Activated CD8-positive, alpha-beta T cell treated with anti-CD3 and anti-CD28 coated beads for 36 hours (primary cell): ENCODE measurements at regions not wholly inside any gene's neighbourhood (a gene's known extent, or its start where the extent isn't known, plus 50 kb on each side); places are given as distances from the start of the nearest gene placed in this dataset.

ENCODE experiments used
- ATAC-seq: fragments of 200-7000 bp; cut with Tn5 transposase; one replicate; pipeline ENCODE4 v1.10.0; 2021; ENCODE audit warnings: mild to moderate bottlenecking, moderate library complexity
- CTCF ChIA-PET: fragments of 350-600 bp; sonication (Branson Sonifier 250); formaldehyde crosslinking; loops from one replicate; lab custom pipeline; 2021; ENCODE audit warnings: antibody characterized with exemption; lab: Charles Lee
- POLR2A ChIA-PET: fragments of 350-600 bp; sonication (Branson Sonifier 250); formaldehyde crosslinking; loops from one replicate; lab custom pipeline; 2021; ENCODE audit warnings: antibody characterized with exemption; lab: Charles Lee
- DNase-seq: peaks from one replicate; pipeline ENCODE4 v3.0.0-alpha.2; 2020
- H3K27ac Mint-ChIP-seq: one replicate; pipeline ENCODE4 v1.8.0; 2021; ENCODE audit warnings: mild to moderate bottlenecking, mixed read lengths
- H3K27me3 Mint-ChIP-seq: one replicate; pipeline ENCODE4 v1.8.0; 2021; ENCODE audit warnings: mixed read lengths
- H3K36me3 Mint-ChIP-seq: one replicate; pipeline ENCODE4 v1.8.0; 2021; ENCODE audit warnings: low read depth, mixed read lengths
- H3K4me1 Mint-ChIP-seq: one replicate; pipeline ENCODE4 v1.8.0; 2021; ENCODE audit warnings: low read depth, mixed read lengths
- H3K4me3 Mint-ChIP-seq: one replicate; pipeline ENCODE4 v1.8.0; 2021; ENCODE audit warnings: mild to moderate bottlenecking, moderate library complexity, mixed read lengths
- H3K9me3 Mint-ChIP-seq: one replicate; pipeline ENCODE4 v1.8.0; 2021; ENCODE audit warnings: mixed read lengths
- CTCF ChIP-seq: fragments of 200-600 bp; IDR thresholded peaks from one replicate; pipeline ENCODE4 v1.8.0; 2022; ENCODE audit warnings: antibody characterized with exemption, mild to moderate bottlenecking
- intact Hi-C: fragments of 100-400 bp; cut with micrococcal nuclease; formaldehyde crosslinking; loops from one replicate; pipeline ENCODE4 v1.10.0; 2022

- Mint-ChIP-seq H3K9me3 (peaks cover 4% of the 10 kb centered on the region), H3K36me3 (no peaks in the 10 kb centered on the region), H3K4me1 (peaks cover 37% of the 10 kb centered on the region), H3K27ac (peak overlapping the region; percentile 12), H3K4me3 (no peak overlapping the region), H3K27me3 (peaks cover 1% of the 10 kb centered on the region)
- no peak for ATAC-seq
- POLR2A ChIA-PET, result no interaction called here
- no peak for TF ChIP-seq CTCF
- no peak for DNase-seq
- intact Hi-C loops, result no loop called here
- CTCF ChIA-PET, result interaction anchor here (0.6 kb wide), 1 partner anchor 402 kb away, joined by 3 read pairs; no protein-coding TSS in a partner anchor
Observed at GRCh38 chr5:142506046-142506445, 179.8 kb downstream of the FGF1 start.

DNA sequence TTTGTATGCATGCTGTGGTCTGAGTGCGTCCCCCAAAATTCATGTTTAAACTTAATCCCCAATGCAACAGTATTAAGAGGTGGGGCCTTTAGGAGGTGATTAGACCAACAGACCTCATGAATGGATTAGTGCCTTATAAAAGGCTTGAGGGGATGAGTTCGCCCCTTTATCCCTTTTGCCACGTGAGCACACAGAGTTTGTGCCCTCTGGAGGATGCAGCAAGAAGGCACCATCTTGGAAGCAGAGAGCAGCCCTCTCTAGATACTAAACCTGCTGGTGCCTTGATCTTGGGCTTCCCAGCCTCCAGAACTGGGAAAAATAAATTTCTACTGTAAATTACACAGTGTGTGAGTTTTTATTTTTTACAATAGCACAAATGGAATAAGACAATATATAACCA is 177.1 kb upstream of the SPRY4 start:
- Mint-ChIP-seq H3K36me3 (no peaks in the 10 kb centered on the region), H3K4me3 (no peak overlapping the region), H3K27me3 (no peaks in the 10 kb centered on the region), H3K9me3 (peaks cover 4% of the 10 kb centered on the region), H3K27ac (no peak overlapping the region), H3K4me1 (peaks cover 20% of the 10 kb centered on the region)
- CTCF ChIA-PET, result no interaction called here
- POLR2A ChIA-PET, result no interaction called here
- no peak for ATAC-seq
- intact Hi-C loops, result no loop called here
- no peak for DNase-seq
- no peak for TF ChIP-seq CTCF

- Mint-ChIP-seq H3K9me3 (peaks cover 4% of the 10 kb centered on the region), H3K4me1 (peaks cover 8% of the 10 kb centered on the region), H3K4me3 (no peak overlapping the region), H3K27me3 (no peaks in the 10 kb centered on the region), H3K27ac (no peak overlapping the region), H3K36me3 (no peaks in the 10 kb centered on the region)
- ATAC-seq (no peak), DNase-seq (no peak)
- POLR2A ChIA-PET, result no interaction called here
- CTCF ChIA-PET, result no interaction called here
- intact Hi-C loops, result no loop called here
- no peak for TF ChIP-seq CTCF
Observed at GRCh38 chr5:142500227-142500905, 175.5 kb upstream of the SPRY4 start.

DNA sequence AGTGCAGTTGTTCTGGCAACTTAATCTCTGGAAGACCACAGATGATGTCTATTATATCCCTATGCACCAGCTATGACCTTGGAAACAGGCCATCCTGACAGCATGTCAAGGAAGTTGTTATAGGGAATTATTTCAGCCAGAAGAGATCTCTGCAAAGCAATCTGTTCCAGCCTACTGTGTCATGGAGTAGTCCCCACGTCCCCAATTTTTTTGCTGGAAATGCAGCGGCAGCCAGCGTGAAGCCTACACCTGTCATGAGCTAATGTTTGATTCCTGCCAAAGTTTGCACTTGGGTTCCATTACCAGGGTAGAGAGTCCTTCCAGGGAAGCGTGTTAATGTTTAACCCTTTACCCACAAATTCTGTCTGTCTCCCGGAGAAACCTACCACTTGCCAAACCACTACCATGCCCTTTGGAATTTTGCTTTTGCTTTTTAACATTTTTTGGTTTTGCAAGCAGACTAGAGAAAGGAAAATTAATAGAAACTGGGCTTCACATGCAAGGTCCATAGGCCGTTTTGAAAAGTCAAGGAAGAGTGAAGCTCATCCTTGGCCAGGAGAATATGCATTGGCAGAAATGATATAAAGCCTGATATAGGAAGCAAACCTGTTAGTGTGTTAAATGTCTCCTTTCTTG is 174.9 kb upstream of the SPRY4 start:
- DNase-seq (no peak), ATAC-seq (no peak)
- Mint-ChIP-seq H3K27me3 (no peaks in the 10 kb centered on the region), H3K36me3 (no peaks in the 10 kb centered on the region), H3K27ac (no peak overlapping the region), H3K4me3 (no peak overlapping the region), H3K4me1 (peaks cover 8% of the 10 kb centered on the region), H3K9me3 (peaks cover 4% of the 10 kb centered on the region)
- CTCF ChIA-PET, result no interaction called here
- intact Hi-C loops, result no loop called here
- POLR2A ChIA-PET, result no interaction called here
- TF ChIP-seq CTCF, result no peak

DNA sequence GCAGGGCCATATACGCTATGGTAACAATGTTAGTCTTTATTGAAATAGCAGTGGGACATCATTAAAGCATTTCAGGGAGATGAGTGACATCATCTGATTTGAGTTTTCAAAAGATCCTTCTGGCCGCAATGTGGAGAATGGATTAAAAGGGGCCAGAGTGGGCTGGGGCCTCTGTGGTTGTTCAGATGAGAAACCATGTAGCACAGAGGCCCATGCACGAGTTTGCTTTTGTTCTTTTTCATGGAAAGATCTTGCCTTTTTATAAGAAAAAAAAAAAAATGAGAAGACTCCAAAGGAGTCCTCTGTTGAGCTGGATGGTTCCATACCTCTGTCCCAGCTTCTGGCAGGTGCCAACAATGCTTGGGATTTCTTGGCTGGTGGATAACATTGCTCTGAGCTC is 173.5 kb upstream of the SPRY4 start:
- no peak for DNase-seq
- intact Hi-C loops, result no loop called here
- H3K36me3 Mint-ChIP-seq, result no peaks in the 10 kb centered on the region
- no peak for ATAC-seq
- H3K27me3 Mint-ChIP-seq, result no peaks in the 10 kb centered on the region
- H3K4me1 Mint-ChIP-seq, result no peaks in the 10 kb centered on the region
- no peak for TF ChIP-seq CTCF
- ChIA-PET CTCF (no interaction called here), POLR2A (no interaction called here)
- H3K9me3 Mint-ChIP-seq, result no peaks in the 10 kb centered on the region
- no peak overlapping the region for H3K4me3 Mint-ChIP-seq
- no peak overlapping the region for H3K27ac Mint-ChIP-seq
